GM18502 (cell line): ENCODE measurements at regions not wholly inside any gene's neighbourhood (a gene's known extent, or its start where the extent isn't known, plus 50 kb on each side); places are given as distances from the start of the nearest gene placed in this dataset.
"Not testable (repeated sequence)": the region's sequence is repeated elsewhere in the genome, so short reads cannot be mapped to it uniquely, and the experiment has no call there.

Experiments used
- ATAC-seq: cut with Tn5 transposase; IDR thresholded peaks from one replicate; pipeline ENCODE4 v1.9.1; 2021; ENCODE audit warnings: mild to moderate bottlenecking; ENCODE audit not compliant: unreplicated experiment, poor library complexity

- no peak for ATAC-seq
Observed at GRCh38 chr14:44453433-44454171, 53.5 kb downstream of the FSCB start.

DNA sequence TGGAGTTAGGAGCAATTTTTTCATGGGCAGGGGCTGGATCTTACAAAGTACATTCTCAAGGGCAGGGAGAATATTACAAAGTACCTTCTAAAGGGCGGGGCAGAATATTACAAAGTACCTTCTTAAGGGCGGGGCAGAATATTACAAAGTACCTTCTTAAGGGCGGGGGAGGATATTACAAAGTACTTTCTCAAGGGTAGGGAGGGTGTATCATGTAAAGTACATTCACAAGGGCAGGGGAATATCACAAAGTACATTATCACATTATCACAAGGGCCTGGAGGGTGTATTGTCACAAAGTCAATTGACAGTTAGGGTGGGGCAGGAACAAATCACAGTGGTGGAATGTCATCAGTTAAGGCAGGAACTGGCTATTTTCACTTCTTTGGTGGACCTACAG is 56.9 kb downstream of the FSCB start:
- not testable (repeated sequence) for ATAC-seq

- ATAC-seq: no peak
Observed at GRCh38 chr14:44449680-44450079, 57.4 kb downstream of the FSCB start.

GRCh38 chr14:44448951-44449358 is 58.1 kb downstream of the FSCB start:
- ATAC-seq: no peak

DNA sequence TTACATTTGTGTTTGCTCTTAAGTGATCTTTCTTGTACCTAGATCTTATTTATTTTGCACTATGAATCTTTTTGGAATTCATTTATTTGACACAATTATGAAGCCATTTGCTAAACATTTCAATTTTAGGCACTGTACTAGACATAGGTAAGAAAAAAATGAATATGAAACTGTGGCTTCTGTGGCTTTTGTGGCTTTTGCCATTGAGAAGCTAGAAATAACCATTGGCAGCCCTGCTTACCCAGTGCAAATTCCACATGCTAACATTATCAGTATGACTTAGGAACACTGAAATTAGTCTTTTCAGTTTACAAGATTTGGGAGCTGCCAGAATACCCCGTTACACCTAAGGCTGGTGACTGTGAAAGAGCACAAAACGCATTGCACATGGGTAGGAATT is 60.1 kb downstream of the FSCB start:
- ATAC-seq: no peak

DNA sequence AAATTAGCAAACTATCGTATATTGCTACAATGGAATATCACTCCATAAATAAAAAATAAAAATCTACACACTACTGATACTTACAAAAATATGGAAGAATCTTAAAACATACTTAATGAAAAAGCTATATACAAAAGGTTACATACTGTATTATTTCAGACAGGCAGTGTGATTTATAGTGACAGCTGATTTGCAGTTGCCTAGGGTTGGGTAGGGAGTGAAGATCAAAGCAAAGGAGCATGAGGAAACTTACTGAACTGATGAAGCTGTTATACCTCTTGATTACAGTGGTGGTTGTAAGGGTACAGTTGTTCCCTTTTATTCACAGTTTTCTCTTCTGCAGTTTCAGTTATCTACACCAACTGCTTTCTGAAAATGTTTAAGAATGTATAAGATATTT is 62.6 kb downstream of the FSCB start:
- ATAC-seq: no peak

DNA sequence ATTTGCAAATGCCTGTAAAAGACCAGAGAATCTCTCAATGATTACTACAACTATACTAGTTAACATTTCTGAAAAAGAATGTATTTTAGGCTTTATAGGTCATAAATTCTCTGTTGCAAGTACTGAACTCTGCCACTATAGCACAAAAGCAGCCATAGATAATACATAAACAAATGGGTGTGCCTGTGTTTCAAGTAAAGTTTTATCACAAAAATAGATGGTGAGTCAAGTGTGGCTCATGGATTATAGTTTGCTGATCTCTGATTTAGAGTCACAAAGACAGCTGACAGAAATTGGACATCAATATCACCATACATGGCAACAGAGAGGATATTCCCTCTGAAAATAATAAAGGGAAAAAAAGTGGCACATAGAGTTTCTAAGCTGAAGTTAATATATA is 68.1 kb downstream of the FSCB start:
- no peak for ATAC-seq

DNA sequence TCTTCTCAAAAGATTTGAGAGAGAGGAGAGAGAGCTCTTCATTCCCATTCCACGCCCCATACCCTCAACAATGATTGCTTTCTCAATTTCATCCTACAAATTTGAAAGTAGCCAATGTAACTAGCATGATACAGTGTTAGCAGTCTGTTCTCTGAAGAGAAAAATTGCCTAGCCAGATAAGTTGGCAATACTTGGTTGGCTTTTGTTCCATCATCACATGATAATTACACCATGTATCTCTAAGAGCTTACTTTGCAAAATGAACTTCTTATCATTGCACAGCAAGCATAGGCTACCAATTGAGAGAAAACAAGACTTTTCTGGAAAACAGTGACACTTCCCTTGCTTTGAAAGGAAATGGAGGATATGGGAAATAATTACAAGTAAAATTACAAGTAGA is 68.9 kb downstream of the FSCB start:
- ATAC-seq: no peak

DNA sequence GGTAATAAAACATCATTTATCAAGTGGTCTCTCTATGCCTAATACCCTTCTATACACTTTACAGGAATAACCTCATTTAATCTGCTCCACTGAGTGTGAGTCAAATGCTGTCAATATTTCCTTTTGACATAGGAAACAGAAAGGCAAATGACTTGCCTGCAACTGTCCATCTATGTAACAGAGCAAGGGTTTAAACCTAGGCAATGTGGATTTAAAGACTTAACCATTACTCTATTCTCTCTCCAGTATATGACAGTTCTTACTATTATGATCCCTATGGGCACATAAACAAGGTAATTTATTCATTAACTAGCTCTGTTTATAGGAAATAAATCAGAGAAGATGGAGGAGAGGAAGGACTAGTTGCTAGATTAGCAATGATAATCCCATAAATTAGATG is 70.6 kb downstream of the FSCB start:
- no peak for ATAC-seq

GRCh38 chr14:44428231-44428945 is 78.7 kb downstream of the FSCB start:
- ATAC-seq: no peak

DNA sequence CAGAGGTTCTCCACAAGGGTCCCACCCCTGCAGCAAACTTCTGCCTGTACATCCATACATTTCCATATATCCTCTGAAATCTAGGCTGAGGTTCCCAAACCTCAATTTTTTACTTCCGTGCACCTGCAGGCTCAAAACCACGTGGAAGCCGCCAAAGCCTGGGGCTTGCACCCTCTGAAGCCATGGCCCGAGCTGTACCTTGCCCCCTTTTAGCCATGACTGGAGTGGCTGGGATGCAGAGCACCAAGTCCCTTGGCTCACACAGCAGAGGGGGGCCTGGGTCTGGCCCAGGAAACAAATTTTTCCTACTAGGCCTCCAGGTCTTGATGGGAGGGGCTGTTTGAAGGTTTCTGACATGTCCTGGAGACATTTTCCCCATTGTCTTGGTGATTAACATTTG is 84.4 kb downstream of the FSCB start:
- no peak for ATAC-seq

GRCh38 chr14:44420226-44420625 is 86.9 kb downstream of the FSCB start:
- ATAC-seq: no peak

DNA sequence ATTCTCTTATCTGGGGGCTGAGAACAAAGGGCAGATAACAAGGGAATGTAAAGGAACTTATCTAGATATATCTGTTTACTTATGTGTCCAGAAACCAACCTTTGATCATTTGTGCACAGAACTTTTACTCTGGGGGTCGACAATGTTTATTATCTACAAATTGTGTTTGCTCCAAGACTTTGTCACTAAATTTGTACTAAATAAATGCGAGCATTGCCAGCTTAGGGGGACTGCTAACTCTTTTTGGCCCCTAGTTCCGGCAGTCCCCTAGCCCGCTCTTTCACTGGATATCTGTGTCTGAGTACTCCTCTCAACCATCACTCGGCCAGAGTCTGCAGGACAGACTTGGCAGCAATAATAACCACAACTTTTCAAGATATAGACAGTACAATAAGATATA is 88.2 kb downstream of the FSCB start:
- no peak for ATAC-seq

DNA sequence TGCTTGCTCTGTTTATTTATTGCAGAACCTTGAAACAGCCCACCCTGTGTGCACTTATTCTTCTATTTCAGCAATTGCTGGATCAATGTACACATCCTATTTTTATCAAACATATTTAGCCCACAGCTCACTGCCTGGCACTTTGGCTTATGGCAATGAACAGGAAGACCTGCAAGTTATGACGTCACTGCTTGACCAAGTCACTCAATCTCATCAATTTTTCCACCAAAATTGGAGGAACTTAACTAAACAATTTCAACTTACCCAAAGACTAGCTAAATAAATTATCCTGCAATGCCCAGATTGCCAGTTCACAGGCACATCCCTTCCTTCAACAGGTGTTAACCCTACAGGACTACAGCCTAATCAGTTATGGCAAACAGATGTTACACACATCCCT is 89.3 kb downstream of the FSCB start:
- ATAC-seq: no peak

DNA sequence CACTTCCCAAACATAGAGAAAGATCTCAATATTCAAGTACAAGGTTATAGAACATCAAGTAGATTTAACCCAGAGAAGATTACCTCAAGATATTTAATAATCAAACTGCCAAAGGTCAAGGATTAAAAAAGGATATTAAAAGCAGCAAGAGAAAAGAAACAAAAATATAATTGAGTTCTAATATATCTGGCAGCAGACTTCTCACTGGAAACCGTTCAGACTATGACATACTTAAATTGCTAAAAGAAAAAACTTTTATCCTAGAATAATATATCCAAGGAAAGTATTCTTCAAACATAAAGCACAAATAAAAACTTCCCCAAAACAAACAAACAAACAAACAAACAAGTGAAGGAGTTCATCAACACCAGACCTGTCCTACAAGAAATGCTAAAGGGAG is 92.4 kb downstream of the FSCB start:
- no peak for ATAC-seq

DNA sequence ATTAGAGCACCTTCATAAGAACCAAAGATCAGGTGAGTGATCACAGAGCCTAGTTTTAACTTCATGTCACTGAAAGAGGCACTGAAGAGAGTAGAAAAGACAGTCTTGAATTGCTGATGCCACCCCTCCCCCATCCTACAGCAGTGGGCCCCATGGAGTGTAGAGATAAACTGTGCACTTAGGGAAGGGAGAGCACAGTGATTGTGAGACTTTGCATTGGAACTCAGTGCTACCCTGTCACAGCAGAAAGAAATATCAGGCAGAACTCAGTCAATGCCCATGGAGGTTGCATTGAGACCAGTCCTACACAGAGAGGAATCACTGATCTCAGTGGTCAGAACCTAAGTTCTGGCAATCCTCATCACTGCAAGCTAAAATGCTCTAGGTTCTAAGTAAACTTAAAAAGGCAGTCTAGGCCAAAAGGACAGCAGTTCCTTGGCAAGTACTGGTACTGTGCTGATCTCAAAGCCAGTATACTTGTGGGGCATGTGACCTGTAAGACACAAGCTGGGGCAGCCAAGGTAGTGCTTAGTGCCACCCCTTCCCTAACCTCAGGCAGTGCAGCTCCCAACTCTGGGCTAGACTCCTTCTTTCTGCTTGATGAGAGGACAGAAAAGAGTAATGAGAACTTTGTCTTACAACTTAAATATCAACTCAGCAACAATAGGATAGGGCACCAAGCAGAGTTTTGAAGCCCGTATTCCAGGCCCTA is 94.1 kb downstream of the FSCB start:
- ATAC-seq: no peak

DNA sequence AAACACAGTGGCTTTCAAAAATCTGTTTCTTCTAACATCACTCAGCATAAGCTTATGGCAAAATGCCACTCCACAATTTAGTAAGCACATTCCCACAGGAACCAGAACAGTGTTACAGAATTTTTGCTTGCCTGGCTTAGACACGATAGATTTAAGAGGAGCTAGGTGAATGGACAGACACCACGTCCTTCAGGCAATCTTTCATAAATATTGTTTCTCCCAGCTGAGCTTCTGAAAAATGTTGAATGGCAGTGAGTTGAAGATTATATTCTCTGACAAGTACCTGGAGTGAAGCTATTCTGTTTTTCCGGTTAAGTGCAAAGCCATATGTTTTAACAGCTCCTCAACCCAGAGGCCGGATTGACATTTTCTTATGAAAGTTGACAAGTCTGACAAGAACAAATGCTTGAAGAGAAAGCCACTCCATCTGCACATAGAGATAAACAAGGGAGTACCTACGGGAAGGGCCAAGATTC is 102.0 kb downstream of the FSCB start:
- ATAC-seq: no peak

- no peak for ATAC-seq
Observed at GRCh38 chr14:44404599-44404998, 102.5 kb downstream of the FSCB start.

- ATAC-seq: no peak
Observed at GRCh38 chr14:44404036-44404435, 103.0 kb downstream of the FSCB start.

- ATAC-seq: no peak
Observed at GRCh38 chr14:44403193-44403592, 103.9 kb downstream of the FSCB start.

DNA sequence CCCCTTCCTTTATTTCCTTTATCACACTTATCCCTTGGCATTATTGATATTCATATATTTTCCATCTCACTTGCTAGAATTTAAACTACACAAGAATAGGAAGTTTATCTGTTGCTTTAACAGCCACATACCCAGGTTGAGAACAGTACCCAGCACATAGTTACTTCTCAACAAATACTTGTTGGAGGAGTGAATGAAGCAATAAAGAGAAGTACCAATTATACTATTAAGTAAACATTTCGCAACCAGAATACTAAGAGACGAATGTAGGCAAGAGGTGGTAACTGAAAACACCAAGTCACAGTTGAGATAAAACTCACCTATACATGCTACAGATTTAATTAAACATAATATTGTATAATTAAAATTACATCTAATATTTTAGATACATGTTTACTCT is 110.9 kb downstream of the FSCB start:
- ATAC-seq: no peak
